HL-60 (cell line): ENCODE measurements at regions not wholly inside any gene's neighbourhood (a gene's known extent, or its start where the extent isn't known, plus 50 kb on each side); places are given as distances from the start of the nearest gene placed in this dataset.

ENCODE experiments used
- GABPA ChIP-seq: IDR thresholded peaks from 2 replicates; pipeline ENCODE4 v1.6.1; 2012; ENCODE audit warnings: low read depth
- POLR2AphosphoS5 ChIP-seq: IDR thresholded peaks from 2 replicates; pipeline ENCODE4 v1.6.1; 2012; ENCODE audit warnings: low read depth
- SPI1 ChIP-seq: IDR thresholded peaks from 2 replicates; pipeline ENCODE4 v1.6.1; 2012; ENCODE audit warnings: low read depth, mild to moderate bottlenecking, borderline replicate concordance
- TF ChIP-seq, protein P1 (sequence below): IDR thresholded peaks from one replicate; pipeline ENCODE4 v1.5.1; 2011; ENCODE audit warnings: low read length, control low read depth, inconsistent platforms; ENCODE audit not compliant: insufficient read depth

DNA sequence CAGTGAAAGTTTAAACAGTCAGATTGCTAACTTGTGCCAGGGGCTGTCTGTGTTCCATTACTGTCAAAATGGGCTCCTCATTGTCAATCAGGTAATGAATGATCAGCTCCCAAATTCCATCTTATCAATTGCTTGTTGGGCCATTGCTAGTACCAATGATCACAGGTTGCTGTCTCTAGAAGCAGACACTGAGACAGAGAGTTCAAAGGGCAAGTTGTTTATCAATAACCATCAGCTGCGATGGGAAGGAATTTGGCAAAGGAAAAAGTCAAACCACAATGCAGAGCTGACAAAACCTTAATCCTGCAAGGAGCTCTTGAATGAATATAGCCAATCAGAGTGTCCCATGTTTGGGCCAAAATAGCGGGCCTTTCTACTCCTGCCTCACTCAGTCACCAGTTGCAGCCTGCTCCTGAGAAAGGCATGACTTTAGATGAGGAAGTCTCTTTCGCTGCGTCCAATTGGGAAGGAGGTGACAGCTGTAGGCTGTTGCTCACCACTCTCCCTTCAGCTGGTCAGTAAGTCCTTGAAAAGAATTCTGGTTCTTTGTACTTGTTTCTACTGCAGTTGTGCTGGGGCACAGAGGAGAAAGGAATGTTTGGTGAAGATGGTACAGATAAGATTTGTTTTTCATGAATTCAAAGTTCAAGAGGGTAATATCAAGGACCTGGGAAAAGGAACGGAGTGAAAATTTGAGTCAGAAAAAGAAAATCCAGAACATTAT is 179.2 kb upstream of the PDE3A start:
- TF ChIP-seq POLR2AphosphoS5 (no peak), SPI1 (no peak), GABPA (no peak)
- TF ChIP-seq, protein P1, sequence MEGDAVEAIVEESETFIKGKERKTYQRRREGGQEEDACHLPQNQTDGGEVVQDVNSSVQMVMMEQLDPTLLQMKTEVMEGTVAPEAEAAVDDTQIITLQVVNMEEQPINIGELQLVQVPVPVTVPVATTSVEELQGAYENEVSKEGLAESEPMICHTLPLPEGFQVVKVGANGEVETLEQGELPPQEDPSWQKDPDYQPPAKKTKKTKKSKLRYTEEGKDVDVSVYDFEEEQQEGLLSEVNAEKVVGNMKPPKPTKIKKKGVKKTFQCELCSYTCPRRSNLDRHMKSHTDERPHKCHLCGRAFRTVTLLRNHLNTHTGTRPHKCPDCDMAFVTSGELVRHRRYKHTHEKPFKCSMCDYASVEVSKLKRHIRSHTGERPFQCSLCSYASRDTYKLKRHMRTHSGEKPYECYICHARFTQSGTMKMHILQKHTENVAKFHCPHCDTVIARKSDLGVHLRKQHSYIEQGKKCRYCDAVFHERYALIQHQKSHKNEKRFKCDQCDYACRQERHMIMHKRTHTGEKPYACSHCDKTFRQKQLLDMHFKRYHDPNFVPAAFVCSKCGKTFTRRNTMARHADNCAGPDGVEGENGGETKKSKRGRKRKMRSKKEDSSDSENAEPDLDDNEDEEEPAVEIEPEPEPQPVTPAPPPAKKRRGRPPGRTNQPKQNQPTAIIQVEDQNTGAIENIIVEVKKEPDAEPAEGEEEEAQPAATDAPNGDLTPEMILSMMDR = no peak
